Keratinocyte (primary cell): ENCODE measurements at regions not wholly inside any gene's neighbourhood (a gene's known extent, or its start where the extent isn't known, plus 50 kb on each side); places are given as distances from the start of the nearest gene placed in this dataset.

Experiments used
- DNase-seq: peaks from one replicate; pipeline ENCODE4 v3.0.0-alpha.2; 2011; ENCODE audit warnings: low read depth, missing footprints, low spot score
- FAIRE-seq: peaks from 2 replicates; lab custom pipeline; 2011; peaks lifted over from hg19 to GRCh38; lab: Jason Lieb, UNC
- H2AFZ ChIP-seq: 2 replicates; pipeline ENCODE4 v1.6.0; 2012; ENCODE audit warnings: low read length, control low read depth, inconsistent platforms; ENCODE audit not compliant: control insufficient read depth
- H3K27ac ChIP-seq: 2 replicates; pipeline ENCODE4 v1.5.1; 2011; ENCODE audit warnings: low read length; ENCODE audit not compliant: control insufficient read depth, insufficient read depth
- H3K27me3 ChIP-seq: 3 replicates; pipeline ENCODE4 v1.6.0; 2011; ENCODE audit warnings: low read length; ENCODE audit not compliant: control insufficient read depth, insufficient read depth; ENCODE audit errors: extremely low read depth
- H3K36me3 ChIP-seq, 2 experiments: 2 replicates in 1 of 2; 3 replicates in 1 of 2; pipeline ENCODE4 v1.5.1; 2011; ENCODE audit warnings: low read length in 2 of 2, mild to moderate bottlenecking in 1 of 2; ENCODE audit not compliant: control insufficient read depth in 2 of 2, insufficient read depth in 2 of 2; ENCODE audit errors: extremely low read depth in 1 of 2
- H3K4me1 ChIP-seq: 3 replicates; pipeline ENCODE4 v1.5.1; 2011; ENCODE audit warnings: low read length; ENCODE audit not compliant: control insufficient read depth, insufficient read depth; ENCODE audit errors: extremely low read depth
- H3K4me2 ChIP-seq: 3 replicates; pipeline ENCODE4 v1.6.0; 2011; ENCODE audit warnings: low read depth, low read length; ENCODE audit not compliant: control insufficient read depth, insufficient read depth; ENCODE audit errors: extremely low read depth
- H3K4me3 ChIP-seq, 3 experiments: fragments of 200-600 bp in 1 of 3; sonication (generic) in 1 of 3; 2 replicates in 2 of 3; 3 replicates in 1 of 3; pipeline ENCODE4 v1.5.1; 2011 to 2016; ENCODE audit warnings: low read length in 3 of 3, mild to moderate bottlenecking in 3 of 3, control low read depth in 2 of 3, inconsistent platforms in 1 of 3, low read depth in 1 of 3, mixed read lengths in 1 of 3, mixed run types in 1 of 3, moderate library complexity in 1 of 3; ENCODE audit not compliant: control insufficient read depth in 2 of 3, insufficient read depth in 2 of 3; ENCODE audit errors: extremely low read depth in 1 of 3
- H3K79me2 ChIP-seq: 2 replicates; pipeline ENCODE4 v1.6.0; 2012; ENCODE audit warnings: low read length; ENCODE audit not compliant: control insufficient read depth, insufficient read depth
- H3K9ac ChIP-seq: 3 replicates; pipeline ENCODE4 v1.6.0; 2011; ENCODE audit warnings: low read length; ENCODE audit not compliant: control insufficient read depth, insufficient read depth; ENCODE audit errors: extremely low read depth
- H3K9me1 ChIP-seq: 3 replicates; pipeline ENCODE4 v1.6.0; 2011; ENCODE audit warnings: low read length; ENCODE audit not compliant: control insufficient read depth, insufficient read depth; ENCODE audit errors: extremely low read depth
- H3K9me3 ChIP-seq: 2 replicates; pipeline ENCODE4 v1.5.1; 2012; ENCODE audit warnings: low read depth, low read length; ENCODE audit not compliant: control insufficient read depth
- H4K20me1 ChIP-seq: 3 replicates; pipeline ENCODE4 v1.6.0; 2011; ENCODE audit warnings: low read length; ENCODE audit not compliant: control insufficient read depth, insufficient read depth; ENCODE audit errors: extremely low read depth
- EZH2 ChIP-seq: IDR thresholded peaks from one replicate; pipeline ENCODE4 v1.6.1; 2012; ENCODE audit warnings: inconsistent platforms, mild to moderate bottlenecking, low read length, moderate library complexity
- dilution Hi-C: fragments of 300-500 bp; cut with MboI; formaldehyde crosslinking; loops from one replicate; pipeline ENCODE4 v1.7.0; 2020; ENCODE audit warnings: low sequenced_read_pairs; ENCODE audit not compliant: extremely low pct_ligation_motif_present
- TF ChIP-seq, protein P1 (sequence below), 3 experiments: IDR thresholded peaks in 1 of 3; conservative IDR thresholded peaks in 1 of 3; optimal IDR thresholded peaks in 1 of 3; 2 replicates in 2 of 3; 3 replicates in 1 of 3; pipeline versions ENCODE3 to v1.5.1; 2011; ENCODE audit warnings: low read length in 3 of 3, mild to moderate bottlenecking in 3 of 3, moderate library complexity in 2 of 3, control low read depth in 1 of 3, inconsistent platforms in 1 of 3; ENCODE audit not compliant: insufficient read depth in 2 of 3; ENCODE audit errors: extremely low read depth in 1 of 3

- Histone ChIP-seq H3K36me3 (no peaks in the 10 kb centered on the region), H3K4me3 (no peak overlapping the region), H3K9ac (no peak overlapping the region), H3K4me1 (no peaks in the 10 kb centered on the region), H3K27ac (no peak overlapping the region), H3K9me1 (no peaks in the 10 kb centered on the region), H4K20me1 (no peaks in the 10 kb centered on the region), H2AFZ (no peak overlapping the region), H3K27me3 (no peaks in the 10 kb centered on the region), H3K79me2 (no peaks in the 10 kb centered on the region), H3K4me2 (no peak overlapping the region), H3K9me3 (no peaks in the 10 kb centered on the region)
- TF ChIP-seq, protein P1, sequence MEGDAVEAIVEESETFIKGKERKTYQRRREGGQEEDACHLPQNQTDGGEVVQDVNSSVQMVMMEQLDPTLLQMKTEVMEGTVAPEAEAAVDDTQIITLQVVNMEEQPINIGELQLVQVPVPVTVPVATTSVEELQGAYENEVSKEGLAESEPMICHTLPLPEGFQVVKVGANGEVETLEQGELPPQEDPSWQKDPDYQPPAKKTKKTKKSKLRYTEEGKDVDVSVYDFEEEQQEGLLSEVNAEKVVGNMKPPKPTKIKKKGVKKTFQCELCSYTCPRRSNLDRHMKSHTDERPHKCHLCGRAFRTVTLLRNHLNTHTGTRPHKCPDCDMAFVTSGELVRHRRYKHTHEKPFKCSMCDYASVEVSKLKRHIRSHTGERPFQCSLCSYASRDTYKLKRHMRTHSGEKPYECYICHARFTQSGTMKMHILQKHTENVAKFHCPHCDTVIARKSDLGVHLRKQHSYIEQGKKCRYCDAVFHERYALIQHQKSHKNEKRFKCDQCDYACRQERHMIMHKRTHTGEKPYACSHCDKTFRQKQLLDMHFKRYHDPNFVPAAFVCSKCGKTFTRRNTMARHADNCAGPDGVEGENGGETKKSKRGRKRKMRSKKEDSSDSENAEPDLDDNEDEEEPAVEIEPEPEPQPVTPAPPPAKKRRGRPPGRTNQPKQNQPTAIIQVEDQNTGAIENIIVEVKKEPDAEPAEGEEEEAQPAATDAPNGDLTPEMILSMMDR (optimal IDR thresholded peaks at IDR 0.05 in 1 of 3, IDR thresholded peaks at IDR 0.05 in 1 of 3, conservative IDR thresholded peaks at IDR 0.05 in 1 of 3; ENCODE audit: extremely low read depth in 1 of 3, insufficient read depth in 2 of 3, low read length in 3 of 3): no peak
- TF ChIP-seq EZH2: no peak
- DNase-seq: no peak
- dilution Hi-C loops: no loop called here
- FAIRE-seq: no peak
Observed at GRCh38 chr6:101276066-101276465, 117.4 kb upstream of the GRIK2 start.

DNA sequence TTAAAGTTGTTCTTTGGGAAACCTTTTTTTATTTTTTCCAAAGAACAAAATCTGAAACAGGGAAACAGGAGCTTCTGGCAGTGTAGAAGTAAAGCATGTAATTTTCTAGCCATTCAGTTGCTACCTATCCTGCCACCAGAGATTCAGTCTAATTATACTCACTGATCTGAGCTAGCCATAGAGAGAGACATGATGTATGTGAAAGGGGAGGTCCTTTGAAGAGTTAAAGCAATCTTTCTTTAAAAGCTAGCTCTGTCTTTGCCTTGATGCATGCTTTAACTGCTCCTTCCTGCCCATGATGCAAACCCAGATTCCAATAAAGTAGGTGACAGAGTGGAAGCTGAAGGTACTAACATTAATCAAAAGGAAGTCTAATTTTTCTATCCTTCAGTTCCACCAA lies 114.1 kb upstream of the GRIK2 start:
- no peak for TF ChIP-seq EZH2
- TF ChIP-seq, protein P1 (optimal IDR thresholded peaks at IDR 0.05 in 1 of 3, IDR thresholded peaks at IDR 0.05 in 1 of 3, conservative IDR thresholded peaks at IDR 0.05 in 1 of 3; ENCODE audit: extremely low read depth in 1 of 3, insufficient read depth in 2 of 3, low read length in 3 of 3): no peak
- Histone ChIP-seq H3K36me3 (no peaks in the 10 kb centered on the region), H3K4me2 (no peak overlapping the region), H3K27ac (no peak overlapping the region), H3K4me1 (no peaks in the 10 kb centered on the region), H2AFZ (no peak overlapping the region), H3K27me3 (no peaks in the 10 kb centered on the region), H3K4me3 (no peak overlapping the region), H3K79me2 (no peaks in the 10 kb centered on the region), H3K9me3 (no peaks in the 10 kb centered on the region), H3K9me1 (no peaks in the 10 kb centered on the region), H3K9ac (no peak overlapping the region), H4K20me1 (no peaks in the 10 kb centered on the region)
- dilution Hi-C loops: no loop called here
- no peak for DNase-seq
- FAIRE-seq: no peak
